Mesendoderm (in vitro differentiated cells): ENCODE measurements at regions not wholly inside any gene's neighbourhood (a gene's known extent, or its start where the extent isn't known, plus 50 kb on each side); places are given as distances from the start of the nearest gene placed in this dataset.

Source experiments
- DNase-seq: peaks from one replicate; pipeline ENCODE4 v3.0.0; 2013
- H2AK5ac ChIP-seq: 2 replicates; pipeline ENCODE4 v1.6.1; 2013; ENCODE audit warnings: low read length, inconsistent platforms
- H2BK120ac ChIP-seq: 2 replicates; pipeline ENCODE4 v1.6.1; 2013; ENCODE audit warnings: low read depth, mild to moderate bottlenecking, low read length, moderate library complexity, mixed read lengths
- H2BK15ac ChIP-seq: replicated peaks from 2 replicates; pipeline ENCODE4 v1.6.1; 2013; ENCODE audit warnings: low read depth, mild to moderate bottlenecking, moderate library complexity
- H2BK5ac ChIP-seq: 2 replicates; pipeline ENCODE4 v1.6.1; 2013; ENCODE audit warnings: low read length, inconsistent platforms
- H3K18ac ChIP-seq: 2 replicates; pipeline ENCODE4 v1.6.1; 2013; ENCODE audit warnings: mild to moderate bottlenecking, low read length, mixed read lengths
- H3K23ac ChIP-seq: one replicate; pipeline ENCODE4 v1.6.1; 2013; ENCODE audit warnings: low read length
- H3K27ac ChIP-seq: 2 replicates; pipeline ENCODE4 v1.5.1; 2013; ENCODE audit warnings: low read depth, mild to moderate bottlenecking, inconsistent platforms, low read length, moderate library complexity
- H3K27me3 ChIP-seq: 2 replicates; pipeline ENCODE4 v1.6.1; 2013; ENCODE audit warnings: low read length, control low read depth, mild to moderate bottlenecking, inconsistent platforms; ENCODE audit not compliant: insufficient read depth, poor library complexity
- H3K36me3 ChIP-seq: 2 replicates; pipeline ENCODE4 v1.6.1; 2013; ENCODE audit warnings: low read length, inconsistent platforms; ENCODE audit not compliant: control insufficient read depth, insufficient read depth
- H3K4ac ChIP-seq: one replicate; pipeline ENCODE4 v1.6.1; 2013; ENCODE audit warnings: low read depth, mild to moderate bottlenecking, low read length, moderate library complexity
- H3K4me1 ChIP-seq: 2 replicates; pipeline ENCODE4 v1.6.1; 2013; ENCODE audit warnings: low read depth, low read length, inconsistent platforms; ENCODE audit not compliant: control insufficient read depth
- H3K4me2 ChIP-seq: 2 replicates; pipeline ENCODE4 v1.6.1; 2013; ENCODE audit warnings: low read length
- H3K4me3 ChIP-seq: 2 replicates; pipeline ENCODE4 v1.5.1; 2013; ENCODE audit warnings: mild to moderate bottlenecking, low read length
- H3K56ac ChIP-seq: one replicate; pipeline ENCODE4 v1.6.1; 2013; ENCODE audit warnings: low read length
- H3K79me1 ChIP-seq: 2 replicates; pipeline ENCODE4 v1.6.1; 2013; ENCODE audit warnings: low read length, inconsistent platforms
- H3K79me2 ChIP-seq: 2 replicates; pipeline ENCODE4 v1.6.1; 2013; ENCODE audit warnings: mild to moderate bottlenecking, low read length; ENCODE audit not compliant: control insufficient read depth, insufficient read depth
- H3K9ac ChIP-seq: 2 replicates; pipeline ENCODE4 v1.6.1; 2013; ENCODE audit warnings: low read length, inconsistent platforms
- H4K5ac ChIP-seq: one replicate; pipeline ENCODE4 v1.6.1; 2013; ENCODE audit warnings: low read length
- H4K8ac ChIP-seq: one replicate; pipeline ENCODE4 v1.6.1; 2013; ENCODE audit warnings: low read depth, mild to moderate bottlenecking, control low read depth, low read length, moderate library complexity
- WGBS: extraction: QIAGEN DNeasy Blood & Tissue Kit; methylation state at CpG from one replicate; pipeline ENCODE4 v1.1.7; 2013; ENCODE audit warnings: low lambda C conversion rate, missing lambda C conversion rate; ENCODE audit not compliant: insufficient coverage; ENCODE audit errors: extremely low coverage; 5-methylcytosine and 5-hydroxymethylcytosine counted together

DNA sequence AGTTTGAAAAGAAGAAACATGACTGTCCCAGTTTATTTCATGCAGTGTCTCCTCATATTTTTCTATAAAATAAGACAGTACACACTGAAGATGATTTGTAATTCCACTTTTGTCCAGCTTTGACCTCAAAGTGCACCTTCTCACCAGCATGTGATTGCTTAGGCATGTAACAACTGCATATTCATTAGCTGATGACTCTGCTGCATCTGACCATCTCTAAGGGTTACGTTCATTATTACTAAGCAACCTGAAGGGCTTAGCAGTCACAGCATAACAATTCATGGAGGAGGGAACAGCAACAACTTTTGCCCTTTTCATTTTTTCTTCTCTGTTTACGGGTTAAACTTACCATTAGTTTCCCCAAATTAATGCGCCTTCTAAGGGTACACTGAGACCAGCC lies 330.6 kb upstream of the PIK3C3 start:
- Histone ChIP-seq H3K4ac (no peak overlapping the region), H3K4me1 (no peaks in the 10 kb centered on the region), H4K8ac (no peak overlapping the region), H3K18ac (no peak overlapping the region), H3K27ac (no peak overlapping the region), H2BK120ac (no peak overlapping the region), H3K36me3 (no peaks in the 10 kb centered on the region), H3K4me3 (no peak overlapping the region), H3K9ac (no peak overlapping the region), H3K79me1 (peaks cover 2% of the 10 kb centered on the region), H2BK15ac (no peak overlapping the region), H3K79me2 (no peaks in the 10 kb centered on the region), H3K23ac (no peak overlapping the region), H4K5ac (no peak overlapping the region), H3K4me2 (no peak overlapping the region), H2BK5ac (no peak overlapping the region), H2AK5ac (no peak overlapping the region), H3K56ac (no peak overlapping the region), H3K27me3 (no peaks in the 10 kb centered on the region)
- WGBS = no CpG with 5 or more reads among the region's 3 CpGs
- DNase-seq = peak; percentile 25

GRCh38 chr18:41621177-41621576 lies 333.9 kb upstream of the PIK3C3 start:
- no peak overlapping the region for H3K4ac ChIP-seq
- H3K27me3 ChIP-seq = no peaks in the 10 kb centered on the region
- WGBS = no CpG with 5 or more reads among the region's 1 CpG
- H3K79me1 ChIP-seq = no peaks in the 10 kb centered on the region
- no peak overlapping the region for H3K27ac ChIP-seq
- H3K18ac ChIP-seq = no peak overlapping the region
- H3K36me3 ChIP-seq = no peaks in the 10 kb centered on the region
- H2BK120ac ChIP-seq = no peak overlapping the region
- no peak overlapping the region for H3K4me3 ChIP-seq
- no peak overlapping the region for H3K4me2 ChIP-seq
- no peak for DNase-seq
- H2AK5ac ChIP-seq = no peak overlapping the region
- no peak overlapping the region for H2BK15ac ChIP-seq
- no peaks in the 10 kb centered on the region for H3K4me1 ChIP-seq
- no peak overlapping the region for H2BK5ac ChIP-seq
- no peak overlapping the region for H4K5ac ChIP-seq
- H3K23ac ChIP-seq = no peak overlapping the region
- no peaks in the 10 kb centered on the region for H3K79me2 ChIP-seq
- no peak overlapping the region for H4K8ac ChIP-seq
- H3K9ac ChIP-seq = no peak overlapping the region
- no peak overlapping the region for H3K56ac ChIP-seq

- WGBS = no CpG with 5 or more reads among the region's 1 CpG
- Histone ChIP-seq H3K27ac (no peak overlapping the region), H4K5ac (no peak overlapping the region)
These were observed 336.9 kb upstream of the PIK3C3 start for GRCh38 chr18:41618147-41618546.

GRCh38 chr18:41617647-41618046 lies 337.4 kb upstream of the PIK3C3 start:
- H2AK5ac ChIP-seq = no peak overlapping the region
- H3K9ac ChIP-seq = no peak overlapping the region
- no peak overlapping the region for H3K18ac ChIP-seq
- H4K8ac ChIP-seq = no peak overlapping the region
- no peaks in the 10 kb centered on the region for H3K79me2 ChIP-seq
- no peak overlapping the region for H3K4me3 ChIP-seq
- no peak overlapping the region for H2BK120ac ChIP-seq
- no peak overlapping the region for H3K4me2 ChIP-seq
- no peaks in the 10 kb centered on the region for H3K27me3 ChIP-seq
- no peak for DNase-seq
- H3K23ac ChIP-seq = no peak overlapping the region
- H2BK15ac ChIP-seq = no peak overlapping the region
- H2BK5ac ChIP-seq = no peak overlapping the region
- no peak overlapping the region for H4K5ac ChIP-seq
- no peaks in the 10 kb centered on the region for H3K4me1 ChIP-seq
- no peak overlapping the region for H3K56ac ChIP-seq
- no CpG with 5 or more reads among the region's 2 CpGs for WGBS
- no peaks in the 10 kb centered on the region for H3K36me3 ChIP-seq
- no peak overlapping the region for H3K27ac ChIP-seq
- H3K79me1 ChIP-seq = no peaks in the 10 kb centered on the region
- H3K4ac ChIP-seq = no peak overlapping the region

More at GRCh38 chr18:41618147-41618546, 336.9 kb upstream of the PIK3C3 start:
- H3K27me3 ChIP-seq = no peaks in the 10 kb centered on the region
- no peak overlapping the region for H3K18ac ChIP-seq
- no peak overlapping the region for H2BK120ac ChIP-seq
- no peak overlapping the region for H3K4me3 ChIP-seq
- no peak overlapping the region for H4K8ac ChIP-seq
- H3K79me2 ChIP-seq = no peaks in the 10 kb centered on the region
- no peak overlapping the region for H2BK5ac ChIP-seq
- no peak overlapping the region for H3K4me2 ChIP-seq
- H2AK5ac ChIP-seq = no peak overlapping the region
- no peak overlapping the region for H2BK15ac ChIP-seq
- no peak overlapping the region for H3K56ac ChIP-seq
- no peaks in the 10 kb centered on the region for H3K79me1 ChIP-seq
- H3K4ac ChIP-seq = no peak overlapping the region
- no peaks in the 10 kb centered on the region for H3K36me3 ChIP-seq
- H3K9ac ChIP-seq = no peak overlapping the region
- H3K23ac ChIP-seq = no peak overlapping the region
- H3K4me1 ChIP-seq = no peaks in the 10 kb centered on the region
- no peak for DNase-seq

GRCh38 chr18:41613003-41613609 lies 341.9 kb upstream of the PIK3C3 start:
- H3K18ac ChIP-seq = no peak overlapping the region
- H3K4me3 ChIP-seq = no peak overlapping the region
- H4K5ac ChIP-seq = no peak overlapping the region
- H3K9ac ChIP-seq = no peak overlapping the region
- no peak for DNase-seq
- no peaks in the 10 kb centered on the region for H3K4me1 ChIP-seq
- H3K36me3 ChIP-seq = no peaks in the 10 kb centered on the region
- no peak overlapping the region for H3K27ac ChIP-seq
- no peak overlapping the region for H2AK5ac ChIP-seq
- no peak overlapping the region for H2BK5ac ChIP-seq
- no peak overlapping the region for H2BK120ac ChIP-seq
- H3K79me2 ChIP-seq = no peaks in the 10 kb centered on the region
- no peak overlapping the region for H2BK15ac ChIP-seq
- no peaks in the 10 kb centered on the region for H3K27me3 ChIP-seq
- H3K23ac ChIP-seq = no peak overlapping the region
- no peak overlapping the region for H3K56ac ChIP-seq
- WGBS = no CpG with 5 or more reads among the region's 6 CpGs
- no peak overlapping the region for H3K4me2 ChIP-seq
- H3K4ac ChIP-seq = no peak overlapping the region
- no peaks in the 10 kb centered on the region for H3K79me1 ChIP-seq
- H4K8ac ChIP-seq = no peak overlapping the region

GRCh38 chr18:41604964-41605363 lies 350.1 kb upstream of the PIK3C3 start:
- no peak for DNase-seq
- no peak overlapping the region for H2BK15ac ChIP-seq
- WGBS = no CpG with 5 or more reads among the region's 5 CpGs

More at GRCh38 chr18:41604964-41605363, 350.1 kb upstream of the PIK3C3 start:
- no peak overlapping the region for H2BK5ac ChIP-seq
- no peak overlapping the region for H3K56ac ChIP-seq
- H2AK5ac ChIP-seq = no peak overlapping the region
- no peak overlapping the region for H3K4me3 ChIP-seq
- no peaks in the 10 kb centered on the region for H3K79me1 ChIP-seq
- H4K5ac ChIP-seq = no peak overlapping the region
- no peak overlapping the region for H3K27ac ChIP-seq
- no peak overlapping the region for H3K23ac ChIP-seq
- H3K18ac ChIP-seq = no peak overlapping the region
- H2BK120ac ChIP-seq = no peak overlapping the region
- no peaks in the 10 kb centered on the region for H3K36me3 ChIP-seq
- H3K79me2 ChIP-seq = no peaks in the 10 kb centered on the region
- no peak overlapping the region for H3K4ac ChIP-seq
- H3K9ac ChIP-seq = no peak overlapping the region
- H3K27me3 ChIP-seq = no peaks in the 10 kb centered on the region
- H3K4me2 ChIP-seq = no peak overlapping the region
- H4K8ac ChIP-seq = no peak overlapping the region
- H3K4me1 ChIP-seq = no peaks in the 10 kb centered on the region
